22Rv1 (cell line): ENCODE measurements at regions not wholly inside any gene's neighbourhood (a gene's known extent, or its start where the extent isn't known, plus 50 kb on each side); places are given as distances from the start of the nearest gene placed in this dataset.

Experiments used
- ZFX ChIP-seq: fragments of 450-650 bp; IDR thresholded peaks from 2 replicates; pipeline ENCODE4 v1.6.1; 2017; ENCODE audit warnings: antibody characterized with exemption, borderline replicate concordance
- TF ChIP-seq, protein P1 (sequence below): fragments of 450-650 bp; IDR thresholded peaks from 2 replicates; pipeline ENCODE4 v1.5.1; 2017; ENCODE audit warnings: mild to moderate bottlenecking

DNA sequence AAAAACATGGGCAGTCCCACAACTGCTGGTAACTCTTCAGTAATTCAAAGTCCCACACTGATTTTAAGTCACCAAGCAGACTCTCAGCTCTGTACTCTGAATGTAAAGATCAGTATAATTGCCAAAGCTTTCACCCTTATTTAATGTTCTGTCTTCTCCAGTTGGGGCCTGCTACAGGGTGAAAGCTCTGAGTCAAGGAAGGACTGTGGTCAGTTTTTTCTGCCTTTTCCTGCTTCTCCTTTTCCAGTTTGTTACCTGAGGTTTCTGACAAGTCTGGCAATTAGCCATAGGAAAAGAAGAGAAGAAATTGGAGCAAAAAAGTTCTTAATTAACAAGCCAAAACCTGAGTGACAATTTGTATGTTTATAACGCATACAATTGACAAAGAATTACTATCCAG lies 279.3 kb downstream of the RBM26 start:
- TF ChIP-seq, protein P1, sequence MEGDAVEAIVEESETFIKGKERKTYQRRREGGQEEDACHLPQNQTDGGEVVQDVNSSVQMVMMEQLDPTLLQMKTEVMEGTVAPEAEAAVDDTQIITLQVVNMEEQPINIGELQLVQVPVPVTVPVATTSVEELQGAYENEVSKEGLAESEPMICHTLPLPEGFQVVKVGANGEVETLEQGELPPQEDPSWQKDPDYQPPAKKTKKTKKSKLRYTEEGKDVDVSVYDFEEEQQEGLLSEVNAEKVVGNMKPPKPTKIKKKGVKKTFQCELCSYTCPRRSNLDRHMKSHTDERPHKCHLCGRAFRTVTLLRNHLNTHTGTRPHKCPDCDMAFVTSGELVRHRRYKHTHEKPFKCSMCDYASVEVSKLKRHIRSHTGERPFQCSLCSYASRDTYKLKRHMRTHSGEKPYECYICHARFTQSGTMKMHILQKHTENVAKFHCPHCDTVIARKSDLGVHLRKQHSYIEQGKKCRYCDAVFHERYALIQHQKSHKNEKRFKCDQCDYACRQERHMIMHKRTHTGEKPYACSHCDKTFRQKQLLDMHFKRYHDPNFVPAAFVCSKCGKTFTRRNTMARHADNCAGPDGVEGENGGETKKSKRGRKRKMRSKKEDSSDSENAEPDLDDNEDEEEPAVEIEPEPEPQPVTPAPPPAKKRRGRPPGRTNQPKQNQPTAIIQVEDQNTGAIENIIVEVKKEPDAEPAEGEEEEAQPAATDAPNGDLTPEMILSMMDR = no peak
- TF ChIP-seq ZFX = no peak
